ENCODE measurements at regions not wholly inside any gene's neighbourhood (a gene's known extent, or its start where the extent isn't known, plus 50 kb on each side); places are given as distances from the start of the nearest gene placed in this dataset.

DNA sequence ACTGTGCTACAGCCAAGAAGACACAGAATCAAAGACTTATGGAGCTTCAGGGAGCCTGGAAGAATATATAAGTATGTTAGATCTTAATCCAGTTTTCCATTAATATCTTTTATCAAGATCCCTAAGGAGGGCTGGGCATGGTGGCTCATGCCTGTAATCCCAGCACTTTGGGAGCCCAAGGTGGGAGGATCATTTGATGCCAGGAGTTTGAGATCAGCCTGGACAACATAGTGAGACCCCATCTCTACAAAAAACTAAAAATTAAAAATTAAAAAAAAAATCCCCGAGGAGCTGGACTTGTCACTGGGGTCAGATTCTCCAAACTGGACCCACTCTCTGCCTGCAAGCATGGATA, 113.9 kb upstream of the CDC42BPA start (continued):
- TF ChIP-seq, protein P1, sequence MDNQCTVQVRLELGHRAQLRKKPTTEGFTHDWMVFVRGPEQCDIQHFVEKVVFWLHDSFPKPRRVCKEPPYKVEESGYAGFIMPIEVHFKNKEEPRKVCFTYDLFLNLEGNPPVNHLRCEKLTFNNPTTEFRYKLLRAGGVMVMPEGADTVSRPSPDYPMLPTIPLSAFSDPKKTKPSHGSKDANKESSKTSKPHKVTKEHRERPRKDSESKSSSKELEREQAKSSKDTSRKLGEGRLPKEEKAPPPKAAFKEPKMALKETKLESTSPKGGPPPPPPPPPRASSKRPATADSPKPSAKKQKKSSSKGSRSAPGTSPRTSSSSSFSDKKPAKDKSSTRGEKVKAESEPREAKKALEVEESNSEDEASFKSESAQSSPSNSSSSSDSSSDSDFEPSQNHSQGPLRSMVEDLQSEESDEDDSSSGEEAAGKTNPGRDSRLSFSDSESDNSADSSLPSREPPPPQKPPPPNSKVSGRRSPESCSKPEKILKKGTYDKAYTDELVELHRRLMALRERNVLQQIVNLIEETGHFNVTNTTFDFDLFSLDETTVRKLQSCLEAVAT (IDR thresholded peaks at IDR 0.05) = no peak
- TF ChIP-seq DPF2 (IDR thresholded peaks at IDR 0.05) (0 out of 2 replicates have a peak, but pooled peaks have one; percentile 9), ARNT (IDR thresholded peaks at IDR 0.05) (0 out of 4 replicates have a peak, but pooled peaks of 1 of the 2 experiments have one; percentile 2), TAF7 (tag; IDR thresholded peaks at IDR 0.05) (no peak), GATA2 (CRISPR knock-in tag; IDR thresholded peaks at IDR 0.05) (0 out of 2 replicates have a peak, but pooled peaks have one; percentile 7), KDM1A (IDR thresholded peaks at IDR 0.05) (0 out of 4 replicates have a peak, but pooled peaks of 1 of the 2 experiments have one; percentile 11), ADNP (tag; IDR thresholded peaks at IDR 0.05) (peak; percentile 47; the same call in 1 of the 2 replicates), ASH1L (IDR thresholded peaks at IDR 0.05; ENCODE audit: borderline replicate concordance, low read depth, partially characterized antibody) (peak; percentile 17), ZNF121 (CRISPR knock-in tag; conservative IDR thresholded peaks at IDR 0.05) (peak; percentile 97), MTA2 (IDR thresholded peaks at IDR 0.05; ENCODE audit: low read depth) (no peak), FOSL1 (tag; conservative IDR thresholded peaks at IDR 0.05) (0 out of 2 replicates have a peak, but pooled peaks have one; percentile 4), RBM25 (IDR thresholded peaks at IDR 0.05; ENCODE audit: low read depth, low read length, severe bottlenecking) (peak; percentile 82)
- TF ChIP-seq, protein P2, sequence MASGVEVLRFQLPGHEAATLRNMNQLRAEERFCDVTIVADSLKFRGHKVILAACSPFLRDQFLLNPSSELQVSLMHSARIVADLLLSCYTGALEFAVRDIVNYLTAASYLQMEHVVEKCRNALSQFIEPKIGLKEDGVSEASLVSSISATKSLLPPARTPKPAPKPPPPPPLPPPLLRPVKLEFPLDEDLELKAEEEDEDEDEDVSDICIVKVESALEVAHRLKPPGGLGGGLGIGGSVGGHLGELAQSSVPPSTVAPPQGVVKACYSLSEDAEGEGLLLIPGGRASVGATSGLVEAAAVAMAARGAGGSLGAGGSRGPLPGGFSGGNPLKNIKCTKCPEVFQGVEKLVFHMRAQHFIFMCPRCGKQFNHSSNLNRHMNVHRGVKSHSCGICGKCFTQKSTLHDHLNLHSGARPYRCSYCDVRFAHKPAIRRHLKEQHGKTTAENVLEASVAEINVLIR (CRISPR knock-in tag; IDR thresholded peaks at IDR 0.05) = no peak
- TF ChIP-seq, protein P3, sequence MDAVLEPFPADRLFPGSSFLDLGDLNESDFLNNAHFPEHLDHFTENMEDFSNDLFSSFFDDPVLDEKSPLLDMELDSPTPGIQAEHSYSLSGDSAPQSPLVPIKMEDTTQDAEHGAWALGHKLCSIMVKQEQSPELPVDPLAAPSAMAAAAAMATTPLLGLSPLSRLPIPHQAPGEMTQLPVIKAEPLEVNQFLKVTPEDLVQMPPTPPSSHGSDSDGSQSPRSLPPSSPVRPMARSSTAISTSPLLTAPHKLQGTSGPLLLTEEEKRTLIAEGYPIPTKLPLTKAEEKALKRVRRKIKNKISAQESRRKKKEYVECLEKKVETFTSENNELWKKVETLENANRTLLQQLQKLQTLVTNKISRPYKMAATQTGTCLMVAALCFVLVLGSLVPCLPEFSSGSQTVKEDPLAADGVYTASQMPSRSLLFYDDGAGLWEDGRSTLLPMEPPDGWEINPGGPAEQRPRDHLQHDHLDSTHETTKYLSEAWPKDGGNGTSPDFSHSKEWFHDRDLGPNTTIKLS (IDR thresholded peaks at IDR 0.05; ENCODE audit: borderline replicate concordance, low read depth) = peak; percentile 8; the same call in 1 of the 2 replicates
- TF ChIP-seq, protein P4, sequence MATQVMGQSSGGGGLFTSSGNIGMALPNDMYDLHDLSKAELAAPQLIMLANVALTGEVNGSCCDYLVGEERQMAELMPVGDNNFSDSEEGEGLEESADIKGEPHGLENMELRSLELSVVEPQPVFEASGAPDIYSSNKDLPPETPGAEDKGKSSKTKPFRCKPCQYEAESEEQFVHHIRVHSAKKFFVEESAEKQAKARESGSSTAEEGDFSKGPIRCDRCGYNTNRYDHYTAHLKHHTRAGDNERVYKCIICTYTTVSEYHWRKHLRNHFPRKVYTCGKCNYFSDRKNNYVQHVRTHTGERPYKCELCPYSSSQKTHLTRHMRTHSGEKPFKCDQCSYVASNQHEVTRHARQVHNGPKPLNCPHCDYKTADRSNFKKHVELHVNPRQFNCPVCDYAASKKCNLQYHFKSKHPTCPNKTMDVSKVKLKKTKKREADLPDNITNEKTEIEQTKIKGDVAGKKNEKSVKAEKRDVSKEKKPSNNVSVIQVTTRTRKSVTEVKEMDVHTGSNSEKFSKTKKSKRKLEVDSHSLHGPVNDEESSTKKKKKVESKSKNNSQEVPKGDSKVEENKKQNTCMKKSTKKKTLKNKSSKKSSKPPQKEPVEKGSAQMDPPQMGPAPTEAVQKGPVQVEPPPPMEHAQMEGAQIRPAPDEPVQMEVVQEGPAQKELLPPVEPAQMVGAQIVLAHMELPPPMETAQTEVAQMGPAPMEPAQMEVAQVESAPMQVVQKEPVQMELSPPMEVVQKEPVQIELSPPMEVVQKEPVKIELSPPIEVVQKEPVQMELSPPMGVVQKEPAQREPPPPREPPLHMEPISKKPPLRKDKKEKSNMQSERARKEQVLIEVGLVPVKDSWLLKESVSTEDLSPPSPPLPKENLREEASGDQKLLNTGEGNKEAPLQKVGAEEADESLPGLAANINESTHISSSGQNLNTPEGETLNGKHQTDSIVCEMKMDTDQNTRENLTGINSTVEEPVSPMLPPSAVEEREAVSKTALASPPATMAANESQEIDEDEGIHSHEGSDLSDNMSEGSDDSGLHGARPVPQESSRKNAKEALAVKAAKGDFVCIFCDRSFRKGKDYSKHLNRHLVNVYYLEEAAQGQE (IDR thresholded peaks at IDR 0.05; ENCODE audit: borderline replicate concordance) = no peak
- TF ChIP-seq, protein P4 (CRISPR knock-in tag; IDR thresholded peaks at IDR 0.05; ENCODE audit: low read depth) = no peak
